Left forelimb (tissue), 1 donor: ENCODE measurements at regions not wholly inside any gene's neighbourhood (a gene's known extent, or its start where the extent isn't known, plus 50 kb on each side); places are given as distances from the start of the nearest gene placed in this dataset.
"Not testable (repeated sequence)": the region's sequence is repeated elsewhere in the genome, so short reads cannot be mapped to it uniquely, and the experiment has no call there.

Experiments
- DNase-seq: peaks from one replicate; pipeline ENCODE4 v3.0.0-alpha.2; 2018; ENCODE audit warnings: low spot score

GRCh38 chr21:14613486-14614224 is 67.5 kb upstream of the SAMSN1 start:
- DNase-seq, result no peak

GRCh38 chr21:14610119-14610518 is 64.0 kb upstream of the SAMSN1 start:
- DNase-seq, result not testable (repeated sequence)

GRCh38 chr21:14609274-14609673 is 63.2 kb upstream of the SAMSN1 start:
- DNase-seq, result no peak

DNA sequence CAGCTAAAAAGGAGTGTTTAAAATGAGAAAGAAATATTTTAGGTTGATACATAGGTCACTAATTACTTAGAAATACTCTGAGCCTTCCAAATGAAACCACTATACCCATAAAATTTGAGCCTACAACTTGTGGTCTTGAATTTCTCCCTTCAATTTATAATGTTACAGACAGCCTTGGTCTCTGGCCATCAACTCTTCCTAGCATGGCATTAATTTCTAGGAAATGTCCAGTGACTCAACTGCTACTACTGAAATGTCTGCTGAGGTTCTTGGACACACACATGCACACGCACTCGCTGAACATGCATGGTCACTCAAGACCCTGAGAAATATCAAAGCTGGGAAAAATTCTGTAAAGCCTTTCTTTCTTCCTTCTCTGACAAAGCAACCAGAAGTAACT is 61.1 kb upstream of the SAMSN1 start:
- no peak for DNase-seq

DNA sequence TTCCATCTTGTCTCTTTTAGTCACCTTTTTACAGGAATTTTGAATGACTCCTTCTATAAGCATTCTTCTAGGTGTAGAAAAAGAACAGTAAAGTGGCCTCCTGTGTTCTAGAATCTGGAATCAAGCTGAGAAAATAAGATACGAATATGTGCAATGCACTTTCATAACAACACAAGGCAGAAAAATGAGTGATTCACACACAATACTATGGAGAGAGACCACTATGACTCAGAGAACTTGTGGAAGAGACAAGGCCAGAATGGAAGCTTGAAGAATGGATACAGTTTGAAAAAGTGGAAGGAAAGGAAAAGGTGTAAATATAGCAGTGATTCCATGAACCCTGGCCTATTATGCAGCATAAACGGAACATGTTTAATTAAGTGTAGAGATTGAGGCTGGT is 57.1 kb upstream of the SAMSN1 start:
- DNase-seq, result no peak

DNA sequence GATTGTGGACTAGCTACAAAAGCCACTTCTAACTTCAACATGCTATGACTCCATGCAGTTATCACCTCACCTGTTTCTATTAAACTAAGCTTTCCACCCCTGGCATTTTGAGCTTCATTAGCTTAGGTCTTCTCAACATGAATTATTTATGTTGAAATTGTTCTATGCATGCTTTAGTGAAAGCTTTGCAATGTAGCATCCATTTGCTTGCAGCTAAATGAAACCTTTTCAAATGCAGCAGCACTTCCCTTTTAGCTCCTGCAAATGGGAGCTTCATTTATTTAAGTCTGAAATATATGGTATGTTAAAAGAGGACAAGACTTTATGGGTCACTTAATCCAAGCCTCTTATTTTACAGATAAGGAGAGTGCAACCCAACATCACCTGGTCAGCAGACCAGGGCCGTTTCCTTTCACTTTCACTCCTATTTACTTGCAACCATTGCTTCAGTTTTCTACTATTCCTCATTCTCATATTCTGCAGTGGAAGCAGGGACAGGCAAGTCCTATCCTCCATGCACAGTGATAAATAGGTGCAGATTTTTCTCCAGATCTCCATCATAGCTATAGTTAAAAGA is 56.4 kb upstream of the SAMSN1 start:
- DNase-seq, result no peak

GRCh38 chr21:14600569-14601297 is 54.6 kb upstream of the SAMSN1 start:
- DNase-seq, result no peak

GRCh38 chr21:14598065-14598464 is 52.0 kb upstream of the SAMSN1 start:
- no peak for DNase-seq
